ENCODE measurements at regions not wholly inside any gene's neighbourhood (a gene's known extent, or its start where the extent isn't known, plus 50 kb on each side); places are given as distances from the start of the nearest gene placed in this dataset.
"Not testable (repeated sequence)": the region's sequence is repeated elsewhere in the genome, so short reads cannot be mapped to it uniquely, and the experiment has no call there.

- not testable (repeated sequence) for DNase-seq
These were observed 117.3 kb downstream of the PPIAL4A start for GRCh38 chr1:121006826-121007225.

- not testable (repeated sequence) for DNase-seq
These were observed 118.2 kb downstream of the PPIAL4A start for GRCh38 chr1:121007755-121008154.

GRCh38 chr1:121008512-121009215 lies 119.1 kb downstream of the PPIAL4A start:
- not testable (repeated sequence) for DNase-seq

- DNase-seq = not testable (repeated sequence)
These were observed 119.9 kb downstream of the PPIAL4A start for GRCh38 chr1:121009216-121010057.

GRCh38 chr1:121010141-121010540 lies 120.6 kb downstream of the PPIAL4A start:
- not testable (repeated sequence) for DNase-seq

- not testable (repeated sequence) for DNase-seq
These were observed 123.6 kb downstream of the PPIAL4A start for GRCh38 chr1:121013181-121013580.

- peak; percentile 36 for DNase-seq
These were observed 126.8 kb downstream of the PPIAL4A start for GRCh38 chr1:121016182-121017028.

- not testable (repeated sequence) for DNase-seq
These were observed 130.3 kb downstream of the PPIAL4A start for GRCh38 chr1:121019715-121020349.

GRCh38 chr1:121020350-121021236 lies 131.0 kb downstream of the PPIAL4A start:
- DNase-seq = not testable (repeated sequence)

GRCh38 chr1:121021716-121022115 lies 132.1 kb downstream of the PPIAL4A start:
- DNase-seq = not testable (repeated sequence)

- DNase-seq = not testable (repeated sequence)
These were observed 143.4 kb downstream of the PPIAL4A start for GRCh38 chr1:121032878-121033494.

- DNase-seq = not testable (repeated sequence)
These were observed 147.2 kb downstream of the PPIAL4A start for GRCh38 chr1:121036792-121037191.

- not testable (repeated sequence) for DNase-seq
These were observed 143.2 kb downstream of the FAM72B start for GRCh38 chr1:121040974-121041373.

- DNase-seq = not testable (repeated sequence)
These were observed 142.6 kb downstream of the FAM72B start for GRCh38 chr1:121041497-121041896.

- not testable (repeated sequence) for DNase-seq
These were observed 141.3 kb downstream of the FAM72B start for GRCh38 chr1:121042882-121043281.

GRCh38 chr1:121048293-121048752 lies 135.8 kb downstream of the FAM72B start:
- not testable (repeated sequence) for DNase-seq

GRCh38 chr1:121048769-121049443 lies 135.2 kb downstream of the FAM72B start:
- not testable (repeated sequence) for DNase-seq

- DNase-seq = not testable (repeated sequence)
These were observed 134.0 kb downstream of the FAM72B start for GRCh38 chr1:121050097-121050496.

GRCh38 chr1:121051161-121051790 lies 132.9 kb downstream of the FAM72B start:
- not testable (repeated sequence) for DNase-seq

Data from kidney glomerular epithelial cell (primary cell).